ENCODE measurements at regions not wholly inside any gene's neighbourhood (a gene's known extent, or its start where the extent isn't known, plus 50 kb on each side); places are given as distances from the start of the nearest gene placed in this dataset.

GRCh38 chr17:77774182-77774581 is 184.3 kb upstream of the TNRC6C start:
- DNase-seq (ENCODE audit: low spot score) = no peak

- no peak for DNase-seq (ENCODE audit: low spot score)
These were observed 179.6 kb upstream of the TNRC6C start for GRCh38 chr17:77778636-77779489.

GRCh38 chr17:77779711-77780539 is 178.6 kb upstream of the TNRC6C start:
- DNase-seq (ENCODE audit: low spot score) = no peak

GRCh38 chr17:77781536-77781935 is 177.0 kb upstream of the TNRC6C start:
- DNase-seq (ENCODE audit: low spot score) = no peak

GRCh38 chr17:77782201-77782600 is 176.3 kb upstream of the TNRC6C start:
- DNase-seq (ENCODE audit: low spot score) = no peak

GRCh38 chr17:77782611-77783010 is 175.9 kb upstream of the TNRC6C start:
- DNase-seq (ENCODE audit: low spot score) = no peak

GRCh38 chr17:77783991-77784820 is 174.3 kb upstream of the TNRC6C start:
- no peak for DNase-seq (ENCODE audit: low spot score)

GRCh38 chr17:77785312-77785905 is 173.1 kb upstream of the TNRC6C start:
- no peak for DNase-seq (ENCODE audit: low spot score)

- DNase-seq (ENCODE audit: low spot score) = no peak
These were observed 172.4 kb upstream of the TNRC6C start for GRCh38 chr17:77786090-77786489.

- no peak for DNase-seq (ENCODE audit: low spot score)
These were observed 171.6 kb upstream of the TNRC6C start for GRCh38 chr17:77786740-77787505.

GRCh38 chr17:77790143-77790829 is 168.2 kb upstream of the TNRC6C start:
- peak; percentile 29 for DNase-seq (ENCODE audit: low spot score)

- DNase-seq (ENCODE audit: low spot score) = no peak
These were observed 165.9 kb upstream of the TNRC6C start for GRCh38 chr17:77792626-77793025.

- DNase-seq (ENCODE audit: low spot score) = no peak
These were observed 165.1 kb upstream of the TNRC6C start for GRCh38 chr17:77793146-77793970.

GRCh38 chr17:77793971-77794235 is 164.6 kb upstream of the TNRC6C start:
- no peak for DNase-seq (ENCODE audit: low spot score)

- no peak for DNase-seq (ENCODE audit: low spot score)
These were observed 163.7 kb upstream of the TNRC6C start for GRCh38 chr17:77794846-77795245.

- no peak for DNase-seq (ENCODE audit: low spot score)
These were observed 162.8 kb upstream of the TNRC6C start for GRCh38 chr17:77795685-77796084.

GRCh38 chr17:77796176-77796860 is 162.2 kb upstream of the TNRC6C start:
- no peak for DNase-seq (ENCODE audit: low spot score)

- no peak for DNase-seq (ENCODE audit: low spot score)
These were observed 160.5 kb upstream of the TNRC6C start for GRCh38 chr17:77798031-77798430.

- no peak for DNase-seq (ENCODE audit: low spot score)
These were observed 160.0 kb upstream of the TNRC6C start for GRCh38 chr17:77798481-77798880.

Data from kidney tubule cell (primary cell).